HEK293T (cell line): ENCODE measurements at regions not wholly inside any gene's neighbourhood (a gene's known extent, or its start where the extent isn't known, plus 50 kb on each side); places are given as distances from the start of the nearest gene placed in this dataset.

Experiments
- CTCF ChIA-PET: fragments of 350-600 bp; formaldehyde crosslinking; extraction: SDS; loops from one replicate; lab custom pipeline; 2021; ENCODE audit warnings: antibody characterized with exemption, inconsistent platforms; lab: Yijun Ruan, JAX
- POLR2A ChIA-PET: fragments of 350-600 bp; formaldehyde crosslinking; extraction: SDS; loops from one replicate; lab custom pipeline; 2020; ENCODE audit warnings: antibody characterized with exemption, inconsistent platforms; lab: Yijun Ruan, JAX
- DNase-seq: peaks from one replicate; pipeline ENCODE4 v3.0.0; 2012; ENCODE audit warnings: mixed read lengths; ENCODE audit errors: extremely low spot score
- ARNT ChIP-seq: fragments of 450-650 bp; IDR thresholded peaks from 2 replicates; pipeline ENCODE4 v1.6.1; 2017; ENCODE audit warnings: mild to moderate bottlenecking
- BHLHE40 ChIP-seq: fragments of 450-650 bp; IDR thresholded peaks from 2 replicates; pipeline ENCODE4 v1.6.1; 2016; ENCODE audit warnings: mild to moderate bottlenecking, moderate library complexity, borderline replicate concordance
- CTBP1 ChIP-seq: fragments of 450-650 bp; IDR thresholded peaks from 2 replicates; pipeline ENCODE4 v1.6.1; 2016; ENCODE audit warnings: borderline replicate concordance
- ELF4 ChIP-seq: fragments of 450-650 bp; IDR thresholded peaks from 2 replicates; pipeline ENCODE4 v1.6.1; 2017; ENCODE audit warnings: antibody characterized with exemption
- FOXA1 ChIP-seq: fragments of 450-650 bp; IDR thresholded peaks from 2 replicates; pipeline ENCODE4 v1.6.1; 2016; ENCODE audit warnings: mild to moderate bottlenecking
- FOXK2 ChIP-seq: fragments of 450-650 bp; IDR thresholded peaks from 2 replicates; pipeline ENCODE4 v1.6.1; 2016; ENCODE audit warnings: mild to moderate bottlenecking
- FOXM1 ChIP-seq: fragments of 450-650 bp; IDR thresholded peaks from 2 replicates; pipeline ENCODE4 v1.6.1; 2017; ENCODE audit warnings: mild to moderate bottlenecking, borderline replicate concordance
- HDGF ChIP-seq: fragments of 450-650 bp; IDR thresholded peaks from 2 replicates; pipeline ENCODE4 v1.6.1; 2017; ENCODE audit warnings: antibody characterized with exemption, borderline replicate concordance
- L3MBTL2 ChIP-seq: fragments of 450-650 bp; conservative IDR thresholded peaks from 2 replicates; pipeline ENCODE4 v1.6.1; 2016; ENCODE audit warnings: mild to moderate bottlenecking
- LEF1 ChIP-seq: fragments of 450-650 bp; IDR thresholded peaks from 2 replicates; pipeline ENCODE4 v1.6.1; 2017; ENCODE audit warnings: mild to moderate bottlenecking, borderline replicate concordance
- NFRKB ChIP-seq: fragments of 450-650 bp; IDR thresholded peaks from 2 replicates; pipeline ENCODE4 v1.6.1; 2016; ENCODE audit warnings: mild to moderate bottlenecking, moderate library complexity
- SP1 ChIP-seq: fragments of 450-650 bp; IDR thresholded peaks from 2 replicates; pipeline ENCODE4 v1.6.1; 2017
- SUZ12 ChIP-seq: fragments of 450-650 bp; IDR thresholded peaks from 2 replicates; pipeline ENCODE4 v1.6.1; 2016; ENCODE audit warnings: mild to moderate bottlenecking
- TARDBP ChIP-seq: fragments of 450-650 bp; IDR thresholded peaks from 2 replicates; pipeline ENCODE4 v1.6.1; 2016
- ZNF384 ChIP-seq: fragments of 450-650 bp; IDR thresholded peaks from 2 replicates; pipeline ENCODE4 v1.6.1; 2016
- TF ChIP-seq, protein P1 (sequence below): fragments of 450-650 bp; IDR thresholded peaks from 2 replicates; pipeline ENCODE4 v1.6.1; 2016

DNA sequence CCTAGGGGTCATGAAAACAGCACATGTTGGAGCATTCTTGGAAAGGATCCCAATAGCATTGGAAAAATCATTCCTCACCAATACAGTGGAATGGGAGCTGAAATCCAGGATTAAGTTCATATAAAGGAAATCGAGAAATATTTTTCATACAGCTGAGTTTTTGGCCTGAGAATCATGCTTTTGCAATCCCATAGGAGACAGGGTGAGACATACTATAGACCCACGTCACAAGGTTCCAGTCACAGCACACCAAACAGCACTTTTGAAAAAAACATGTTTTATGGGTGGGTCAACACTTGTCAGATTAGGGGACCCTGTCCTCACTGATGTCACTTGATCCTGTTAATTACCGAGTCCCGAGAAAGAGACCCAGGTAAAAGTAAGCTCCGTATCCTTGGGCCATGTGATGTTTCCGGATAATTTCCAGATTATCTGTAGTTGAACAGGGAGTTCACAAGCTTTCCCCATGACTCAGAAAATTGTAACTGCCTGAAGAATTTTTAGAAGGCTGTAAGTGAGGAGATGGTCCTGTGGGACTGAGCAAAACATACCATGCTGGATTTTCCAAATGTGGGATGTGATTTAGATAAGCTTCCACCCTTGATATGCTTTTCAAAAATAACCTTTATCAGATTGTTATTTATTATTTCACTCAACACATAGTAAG is 80.9 kb upstream of the TLR3 start:
- CTCF ChIA-PET, result interaction anchor here (0.6 to 1.1 kb wide), 3 partner anchors 20 to 378 kb away, joined by 3 to 4 read pairs (median 3); no protein-coding TSS in a partner anchor
- DNase-seq, result no peak
- POLR2A ChIA-PET, result no interaction called here
- TF ChIP-seq, protein P1, sequence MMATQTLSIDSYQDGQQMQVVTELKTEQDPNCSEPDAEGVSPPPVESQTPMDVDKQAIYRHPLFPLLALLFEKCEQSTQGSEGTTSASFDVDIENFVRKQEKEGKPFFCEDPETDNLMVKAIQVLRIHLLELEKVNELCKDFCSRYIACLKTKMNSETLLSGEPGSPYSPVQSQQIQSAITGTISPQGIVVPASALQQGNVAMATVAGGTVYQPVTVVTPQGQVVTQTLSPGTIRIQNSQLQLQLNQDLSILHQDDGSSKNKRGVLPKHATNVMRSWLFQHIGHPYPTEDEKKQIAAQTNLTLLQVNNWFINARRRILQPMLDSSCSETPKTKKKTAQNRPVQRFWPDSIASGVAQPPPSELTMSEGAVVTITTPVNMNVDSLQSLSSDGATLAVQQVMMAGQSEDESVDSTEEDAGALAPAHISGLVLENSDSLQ, result no peak
- no peak for TF ChIP-seq L3MBTL2
- TF ChIP-seq ZNF384, result no peak
- no peak for TF ChIP-seq FOXM1
- no peak for TF ChIP-seq ARNT
- no peak for TF ChIP-seq BHLHE40
- TF ChIP-seq TARDBP, result no peak
- no peak for TF ChIP-seq ELF4
- no peak for TF ChIP-seq CTBP1
- TF ChIP-seq LEF1, result no peak
- TF ChIP-seq FOXA1, result no peak
- TF ChIP-seq FOXK2, result no peak
- TF ChIP-seq NFRKB, result no peak
- no peak for TF ChIP-seq SP1
- TF ChIP-seq SUZ12, result no peak
- TF ChIP-seq HDGF, result no peak

DNA sequence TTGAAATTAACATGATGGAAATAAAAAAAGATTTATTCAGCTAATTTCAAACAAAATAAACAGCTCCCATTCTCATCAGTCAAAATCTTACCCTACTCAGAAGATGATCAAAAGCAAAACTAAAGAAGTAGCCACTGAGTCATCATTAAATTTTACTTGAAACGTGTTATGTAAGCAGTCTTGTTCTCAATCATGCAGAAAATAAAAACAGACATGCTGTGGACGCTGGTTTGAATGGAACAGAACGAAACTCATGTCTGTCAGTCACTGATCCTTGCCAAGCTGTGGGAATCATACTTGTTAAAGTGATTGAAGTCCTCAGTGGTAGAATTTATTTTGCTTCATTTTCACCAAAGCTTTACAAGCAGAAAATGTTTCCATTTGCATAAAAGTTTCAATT is 77.2 kb upstream of the TLR3 start:
- CTCF ChIA-PET, result no interaction called here
- POLR2A ChIA-PET, result no interaction called here
- TF ChIP-seq FOXK2, result no peak
- no peak for TF ChIP-seq LEF1
- DNase-seq, result no peak

DNA sequence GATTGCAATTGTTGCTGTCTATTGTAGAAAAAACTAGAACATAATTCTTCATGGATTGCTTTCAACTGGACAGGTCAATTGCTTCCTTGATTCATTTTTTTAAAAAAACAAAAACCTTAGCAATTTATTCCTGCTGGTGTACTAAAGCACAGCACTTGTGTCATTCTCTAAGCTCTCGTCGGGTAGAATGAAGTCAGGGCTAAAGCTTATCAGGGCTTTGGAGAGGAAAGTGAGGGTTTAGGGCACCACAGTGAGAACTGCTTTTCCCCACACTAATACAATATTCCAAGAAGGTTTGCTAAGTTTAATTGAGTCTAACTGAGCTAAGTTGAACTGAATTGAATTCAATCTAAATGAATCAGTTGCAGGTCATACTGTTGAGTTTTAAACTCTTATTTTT is 76.4 kb upstream of the TLR3 start:
- ChIA-PET POLR2A (no interaction called here), CTCF (interaction anchor here (0.6 kb wide), 1 partner anchor 732 kb away, joined by 3 read pairs; no protein-coding TSS in a partner anchor)
- TF ChIP-seq SUZ12, result no peak
- TF ChIP-seq, protein P1, result no peak
- TF ChIP-seq ELF4, result no peak
- no peak for TF ChIP-seq SP1
- DNase-seq, result no peak

DNA sequence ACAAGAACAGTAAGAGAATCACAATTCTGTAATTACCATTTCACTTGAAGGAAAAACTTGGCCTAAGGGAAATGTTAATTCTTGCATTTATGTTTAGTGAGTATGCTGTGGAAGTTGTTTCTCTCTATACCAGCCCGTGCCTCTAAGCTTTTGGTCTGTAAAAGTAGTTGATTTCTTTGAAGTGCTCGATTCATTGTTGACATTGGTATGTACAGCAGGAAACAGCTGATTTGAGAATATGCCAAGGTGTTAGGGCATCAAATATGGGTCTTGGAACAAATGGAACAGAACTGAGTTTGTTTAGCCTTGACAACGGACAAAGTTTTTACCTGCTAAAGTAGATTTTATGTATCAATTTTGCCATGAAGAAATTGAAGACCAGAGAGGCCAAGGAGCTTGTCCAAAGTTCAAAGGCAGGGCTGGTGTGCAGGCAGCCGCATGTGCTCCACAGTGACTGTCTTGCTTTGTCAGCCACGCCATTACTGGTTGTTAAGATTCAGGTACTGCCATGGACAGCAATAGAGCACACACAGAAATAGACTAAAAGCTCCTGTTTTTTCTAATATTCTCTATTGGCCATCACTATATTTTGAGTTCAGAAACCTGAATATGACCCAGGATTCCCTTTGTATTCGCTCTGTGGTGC is 75.5 kb upstream of the TLR3 start:
- CTCF ChIA-PET, result interaction anchor here (2.1 kb wide), 1 partner anchor 28 kb away, joined by 4 read pairs; no protein-coding TSS in a partner anchor
- TF ChIP-seq TARDBP (no peak), CTBP1 (no peak), LEF1 (no peak), SUZ12 (no peak), NFRKB (no peak)
- DNase-seq, result no peak
- POLR2A ChIA-PET, result no interaction called here

DNA sequence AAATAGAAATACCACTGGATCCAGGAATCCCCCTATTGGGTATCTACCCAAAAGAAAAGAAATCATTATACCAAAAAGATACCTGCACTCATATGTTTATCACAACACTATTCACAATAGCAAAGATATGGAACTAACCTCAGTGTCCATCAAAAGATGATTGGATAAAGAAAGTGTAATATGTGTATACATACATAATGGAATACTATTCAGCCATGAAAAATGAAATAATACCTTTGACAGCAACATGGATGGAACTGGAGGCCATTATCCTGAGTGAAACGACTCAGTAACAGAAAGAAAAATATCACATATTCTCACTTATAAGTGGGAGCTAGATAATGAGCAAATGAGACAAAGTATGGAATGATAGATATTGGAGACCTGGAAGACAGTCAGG is 74.2 kb upstream of the TLR3 start:
- ChIA-PET POLR2A (no interaction called here), CTCF (interaction anchor here (2.1 kb wide), 1 partner anchor 27 kb away, joined by 4 read pairs; no protein-coding TSS in a partner anchor)
- DNase-seq, result no peak
- TF ChIP-seq FOXK2 (no peak), ZNF384 (no peak), HDGF (no peak), LEF1 (no peak), ARNT (no peak), ELF4 (no peak), SP1 (no peak), FOXA1 (no peak), FOXM1 (no peak), BHLHE40 (no peak), L3MBTL2 (no peak), SUZ12 (no peak), CTBP1 (no peak), NFRKB (no peak), TARDBP (no peak)
- TF ChIP-seq, protein P1, result no peak

DNA sequence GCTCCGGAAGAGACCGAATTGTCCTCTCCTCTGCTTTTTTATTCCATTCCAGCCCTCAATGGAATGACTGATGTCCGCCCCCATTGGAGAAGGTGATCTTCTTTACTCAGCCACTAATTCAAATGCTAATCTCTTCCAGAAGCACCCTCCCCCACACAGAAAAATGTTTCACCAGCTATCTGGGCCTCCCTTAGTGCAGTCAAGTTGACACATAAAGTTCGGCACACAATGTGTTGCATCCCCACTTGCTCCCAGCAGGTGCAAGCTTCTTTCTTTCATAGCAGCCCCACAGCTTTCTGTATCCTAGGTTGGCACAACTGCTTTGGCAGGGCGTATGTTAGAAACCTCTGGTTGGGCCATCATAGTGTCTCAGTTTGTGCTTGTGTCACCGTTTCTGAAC is 73.3 kb upstream of the TLR3 start:
- no peak for TF ChIP-seq FOXM1
- TF ChIP-seq ELF4, result no peak
- no peak for TF ChIP-seq LEF1
- TF ChIP-seq FOXK2, result no peak
- TF ChIP-seq HDGF, result no peak
- TF ChIP-seq SUZ12, result no peak
- DNase-seq, result no peak
- ChIA-PET CTCF (interaction anchor here (0.6 kb wide), 1 partner anchor 26 kb away, joined by 3 read pairs; no protein-coding TSS in a partner anchor), POLR2A (no interaction called here)
